ENCODE measurements at regions not wholly inside any gene's neighbourhood (a gene's known extent, or its start where the extent isn't known, plus 50 kb on each side); places are given as distances from the start of the nearest gene placed in this dataset.
"Not testable (repeated sequence)": the region's sequence is repeated elsewhere in the genome, so short reads cannot be mapped to it uniquely, and the experiment has no call there.

DNA sequence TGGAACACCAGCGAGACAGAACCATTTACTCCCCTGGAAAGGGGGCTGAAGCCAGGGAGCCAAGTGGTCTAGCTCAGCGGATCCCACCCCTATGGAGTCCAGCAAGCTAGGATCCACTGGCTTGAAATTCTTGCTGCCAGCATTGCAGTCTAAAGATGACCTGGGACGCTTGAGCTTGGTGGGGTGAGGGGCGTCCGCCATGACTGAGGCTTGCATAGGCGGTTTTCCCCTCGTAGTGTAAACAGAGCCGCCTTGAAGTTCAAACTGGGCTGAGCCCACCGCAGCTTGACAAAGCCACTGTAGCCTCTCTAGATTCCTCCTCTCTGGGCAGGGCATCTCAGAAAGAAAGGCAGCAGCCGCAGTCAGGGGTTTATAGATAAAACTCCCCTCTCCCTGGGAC is 1031.7 kb downstream of the RPA4 start:
- TF ChIP-seq, protein P1, sequence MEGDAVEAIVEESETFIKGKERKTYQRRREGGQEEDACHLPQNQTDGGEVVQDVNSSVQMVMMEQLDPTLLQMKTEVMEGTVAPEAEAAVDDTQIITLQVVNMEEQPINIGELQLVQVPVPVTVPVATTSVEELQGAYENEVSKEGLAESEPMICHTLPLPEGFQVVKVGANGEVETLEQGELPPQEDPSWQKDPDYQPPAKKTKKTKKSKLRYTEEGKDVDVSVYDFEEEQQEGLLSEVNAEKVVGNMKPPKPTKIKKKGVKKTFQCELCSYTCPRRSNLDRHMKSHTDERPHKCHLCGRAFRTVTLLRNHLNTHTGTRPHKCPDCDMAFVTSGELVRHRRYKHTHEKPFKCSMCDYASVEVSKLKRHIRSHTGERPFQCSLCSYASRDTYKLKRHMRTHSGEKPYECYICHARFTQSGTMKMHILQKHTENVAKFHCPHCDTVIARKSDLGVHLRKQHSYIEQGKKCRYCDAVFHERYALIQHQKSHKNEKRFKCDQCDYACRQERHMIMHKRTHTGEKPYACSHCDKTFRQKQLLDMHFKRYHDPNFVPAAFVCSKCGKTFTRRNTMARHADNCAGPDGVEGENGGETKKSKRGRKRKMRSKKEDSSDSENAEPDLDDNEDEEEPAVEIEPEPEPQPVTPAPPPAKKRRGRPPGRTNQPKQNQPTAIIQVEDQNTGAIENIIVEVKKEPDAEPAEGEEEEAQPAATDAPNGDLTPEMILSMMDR (conservative IDR thresholded peaks at IDR 0.05 in 1 of 2, IDR thresholded peaks at IDR 0.05 in 1 of 2; ENCODE audit: low read depth in 1 of 2, low read length in 2 of 2) = not testable (repeated sequence)
- not testable (repeated sequence) for TF ChIP-seq EZH2 (IDR thresholded peaks at IDR 0.05; ENCODE audit: low read length, missing control alignments)
